ENCODE measurements at regions not wholly inside any gene's neighbourhood (a gene's known extent, or its start where the extent isn't known, plus 50 kb on each side); places are given as distances from the start of the nearest gene placed in this dataset.

GRCh38 chr1:222167111-222167510, 380.8 kb downstream of the HHIPL2 start:
- TF ChIP-seq CTCF (IDR thresholded peaks at IDR 0.05 in 8 of 11, conservative IDR thresholded peaks at IDR 0.05 in 3 of 11) (peak in 5 of 11 experiments; percentile 31 to 53 (median 45)), POLR2A (IDR thresholded peaks at IDR 0.05) (no peak)
